GM18498 (cell line): ENCODE measurements at regions not wholly inside any gene's neighbourhood (a gene's known extent, or its start where the extent isn't known, plus 50 kb on each side); places are given as distances from the start of the nearest gene placed in this dataset.

Experiments used
- ATAC-seq: cut with Tn5 transposase; IDR thresholded peaks from one replicate; pipeline ENCODE4 v1.9.1; 2021; ENCODE audit warnings: mild to moderate bottlenecking, moderate library complexity; ENCODE audit not compliant: unreplicated experiment

- ATAC-seq, result no peak
Measured at GRCh38 chr2:76464310-76464709, 753.6 kb upstream of the GCFC2 start.

- ATAC-seq, result no peak
Measured at GRCh38 chr2:76461431-76461830, 750.7 kb upstream of the GCFC2 start.

GRCh38 chr2:76455910-76456309 lies 745.2 kb upstream of the GCFC2 start:
- ATAC-seq, result no peak

- peak; percentile 67 for ATAC-seq
Measured at GRCh38 chr2:76450024-76450475, 739.3 kb upstream of the GCFC2 start.

GRCh38 chr2:76448956-76449355 lies 738.2 kb upstream of the GCFC2 start:
- no peak for ATAC-seq

- no peak for ATAC-seq
Measured at GRCh38 chr2:76447294-76447693, 736.6 kb upstream of the GCFC2 start.

- no peak for ATAC-seq
Measured at GRCh38 chr2:76446872-76447271, 736.2 kb upstream of the GCFC2 start.

GRCh38 chr2:76445880-76446279 lies 735.2 kb upstream of the GCFC2 start:
- ATAC-seq, result no peak

GRCh38 chr2:76444732-76445131 lies 734.0 kb upstream of the GCFC2 start:
- ATAC-seq, result no peak

- ATAC-seq, result no peak
Measured at GRCh38 chr2:76437564-76437963, 726.8 kb upstream of the GCFC2 start.

- no peak for ATAC-seq
Measured at GRCh38 chr2:76429374-76429773, 718.7 kb upstream of the GCFC2 start.

- no peak for ATAC-seq
Measured at GRCh38 chr2:76427452-76427851, 716.7 kb upstream of the GCFC2 start.

GRCh38 chr2:76415821-76416220 lies 705.1 kb upstream of the GCFC2 start:
- ATAC-seq, result peak; percentile 39

GRCh38 chr2:76413436-76413835 lies 702.7 kb upstream of the GCFC2 start:
- no peak for ATAC-seq

GRCh38 chr2:76406134-76406855 lies 695.6 kb upstream of the GCFC2 start:
- ATAC-seq, result no peak

GRCh38 chr2:76393356-76393755 lies 682.6 kb upstream of the GCFC2 start:
- no peak for ATAC-seq

GRCh38 chr2:76391678-76392077 lies 681.0 kb upstream of the GCFC2 start:
- ATAC-seq, result no peak

- no peak for ATAC-seq
Measured at GRCh38 chr2:76387294-76387693, 676.6 kb upstream of the GCFC2 start.

GRCh38 chr2:76385943-76386342 lies 675.2 kb upstream of the GCFC2 start:
- no peak for ATAC-seq

GRCh38 chr2:76381624-76382023 lies 670.9 kb upstream of the GCFC2 start:
- no peak for ATAC-seq

- ATAC-seq, result no peak
Measured at GRCh38 chr2:76378140-76378539, 667.4 kb upstream of the GCFC2 start.

GRCh38 chr2:76341439-76341838 lies 630.7 kb upstream of the GCFC2 start:
- ATAC-seq, result no peak

- ATAC-seq, result no peak
Measured at GRCh38 chr2:76332871-76333270, 622.2 kb upstream of the GCFC2 start.
